Glutamatergic neuron (in vitro differentiated cells): ENCODE measurements at regions not wholly inside any gene's neighbourhood (a gene's known extent, or its start where the extent isn't known, plus 50 kb on each side); places are given as distances from the start of the nearest gene placed in this dataset.

ENCODE experiments used
- DNase-seq: peaks from one replicate; pipeline ENCODE4 v3.0.0; 2022
- H3K27ac Mint-ChIP-seq: one replicate; pipeline ENCODE4 v1.8.0; 2020; ENCODE audit warnings: mild to moderate bottlenecking, mixed read lengths, inconsistent platforms; ENCODE audit not compliant: unreplicated experiment
- H3K27me3 Mint-ChIP-seq: one replicate; pipeline ENCODE4 v1.8.0; 2020; ENCODE audit warnings: mild to moderate bottlenecking, moderate library complexity, mixed read lengths, inconsistent platforms; ENCODE audit not compliant: unreplicated experiment
- H3K36me3 Mint-ChIP-seq: one replicate; pipeline ENCODE4 v1.8.0; 2020; ENCODE audit warnings: mild to moderate bottlenecking, mixed read lengths, inconsistent platforms; ENCODE audit not compliant: unreplicated experiment
- H3K4me1 Mint-ChIP-seq: one replicate; pipeline ENCODE4 v1.8.0; 2020; ENCODE audit warnings: mild to moderate bottlenecking, low read depth, mixed read lengths, inconsistent platforms; ENCODE audit not compliant: unreplicated experiment
- H3K4me3 Mint-ChIP-seq: one replicate; pipeline ENCODE4 v1.8.0; 2020; ENCODE audit warnings: mild to moderate bottlenecking, mixed read lengths, inconsistent platforms; ENCODE audit not compliant: unreplicated experiment
- H3K9me3 Mint-ChIP-seq: one replicate; pipeline ENCODE4 v1.8.0; 2020; ENCODE audit warnings: mild to moderate bottlenecking, moderate library complexity, mixed read lengths, inconsistent platforms; ENCODE audit not compliant: unreplicated experiment
- CTCF ChIP-seq: fragments of 200-600 bp; sonication (generic); IDR thresholded peaks from one replicate; pipeline ENCODE4 v1.5.0; 2021; ENCODE audit not compliant: partially characterized antibody, unreplicated experiment

GRCh38 chr5:30343707-30344106, 849.8 kb upstream of the CDH6 start:
- Mint-ChIP-seq H3K4me3 (no peak overlapping the region), H3K36me3 (no peaks in the 10 kb centered on the region), H3K9me3 (no peaks in the 10 kb centered on the region), H3K27me3 (no peaks in the 10 kb centered on the region), H3K27ac (no peak overlapping the region), H3K4me1 (no peaks in the 10 kb centered on the region)
- no peak for TF ChIP-seq CTCF
- DNase-seq = no peak

- Mint-ChIP-seq H3K4me1 (no peaks in the 10 kb centered on the region), H3K36me3 (no peaks in the 10 kb centered on the region), H3K27me3 (no peaks in the 10 kb centered on the region), H3K9me3 (peaks cover 1% of the 10 kb centered on the region), H3K4me3 (no peak overlapping the region), H3K27ac (no peak overlapping the region)
- no peak for TF ChIP-seq CTCF
- DNase-seq = no peak
These were observed 852.0 kb upstream of the CDH6 start for GRCh38 chr5:30341466-30341865.

- Mint-ChIP-seq H3K4me1 (no peaks in the 10 kb centered on the region), H3K27me3 (no peaks in the 10 kb centered on the region), H3K9me3 (peaks cover 3% of the 10 kb centered on the region), H3K36me3 (no peaks in the 10 kb centered on the region), H3K4me3 (no peak overlapping the region), H3K27ac (no peak overlapping the region)
- TF ChIP-seq CTCF = no peak
- DNase-seq = no peak
These were observed 856.4 kb upstream of the CDH6 start for GRCh38 chr5:30337084-30337573.

GRCh38 chr5:30331534-30331933, 862.0 kb upstream of the CDH6 start:
- H3K9me3 Mint-ChIP-seq = peaks cover 2% of the 10 kb centered on the region
- H3K27ac Mint-ChIP-seq = no peak overlapping the region
- no peaks in the 10 kb centered on the region for H3K27me3 Mint-ChIP-seq
- H3K4me3 Mint-ChIP-seq = no peak overlapping the region
- no peak for TF ChIP-seq CTCF
- DNase-seq = no peak
- H3K4me1 Mint-ChIP-seq = no peaks in the 10 kb centered on the region
- no peaks in the 10 kb centered on the region for H3K36me3 Mint-ChIP-seq

- Mint-ChIP-seq H3K27me3 (no peaks in the 10 kb centered on the region), H3K4me1 (no peaks in the 10 kb centered on the region), H3K27ac (no peak overlapping the region), H3K9me3 (no peaks in the 10 kb centered on the region), H3K4me3 (no peak overlapping the region), H3K36me3 (no peaks in the 10 kb centered on the region)
- no peak for DNase-seq
- TF ChIP-seq CTCF = no peak
These were observed 867.7 kb upstream of the CDH6 start for GRCh38 chr5:30325795-30326194.
